Uterus (tissue), 2 donors: ENCODE measurements at regions not wholly inside any gene's neighbourhood (a gene's known extent, or its start where the extent isn't known, plus 50 kb on each side); places are given as distances from the start of the nearest gene placed in this dataset.

Experiments used
- POLR2A ChIP-seq, 2 donors: fragments of 450-650 bp; IDR thresholded peaks; one replicate each; pipeline ENCODE4 v1.6.1; 2016; ENCODE audit warnings: antibody characterized with exemption in 2 of 2, mild to moderate bottlenecking in 1 of 2, moderate library complexity in 1 of 2
- TF ChIP-seq, protein P1 (sequence below), 4 experiments: fragments of 200-600 bp in 2 of 4; fragments of 450-650 bp in 2 of 4; sonication (generic) in 2 of 4; IDR thresholded peaks; one replicate each; pipeline ENCODE4 v1.5.1; 2016 to 2019; ENCODE audit warnings: antibody characterized with exemption in 4 of 4, mild to moderate bottlenecking in 2 of 4, moderate library complexity in 1 of 4

DNA sequence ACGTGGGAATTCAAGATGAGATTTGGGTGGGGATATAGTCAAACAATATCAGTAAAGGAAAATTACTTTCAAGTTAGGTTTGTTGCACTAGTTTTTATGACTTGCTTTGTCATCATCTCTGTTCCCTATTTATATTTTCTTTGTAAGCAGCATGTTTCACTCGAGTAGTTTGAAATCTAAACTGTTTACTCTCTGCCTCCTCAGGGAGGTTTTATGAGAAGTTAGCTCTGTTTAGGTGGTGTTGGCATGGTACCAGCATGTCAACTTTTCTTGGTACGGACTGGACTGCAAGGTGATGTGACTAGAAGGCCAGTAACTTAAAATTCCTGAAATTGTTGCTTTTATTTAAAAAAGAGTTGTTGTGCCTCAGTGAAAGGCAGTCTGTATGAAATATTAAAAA is 59.2 kb upstream of the MTPN start:
- TF ChIP-seq, protein P1, sequence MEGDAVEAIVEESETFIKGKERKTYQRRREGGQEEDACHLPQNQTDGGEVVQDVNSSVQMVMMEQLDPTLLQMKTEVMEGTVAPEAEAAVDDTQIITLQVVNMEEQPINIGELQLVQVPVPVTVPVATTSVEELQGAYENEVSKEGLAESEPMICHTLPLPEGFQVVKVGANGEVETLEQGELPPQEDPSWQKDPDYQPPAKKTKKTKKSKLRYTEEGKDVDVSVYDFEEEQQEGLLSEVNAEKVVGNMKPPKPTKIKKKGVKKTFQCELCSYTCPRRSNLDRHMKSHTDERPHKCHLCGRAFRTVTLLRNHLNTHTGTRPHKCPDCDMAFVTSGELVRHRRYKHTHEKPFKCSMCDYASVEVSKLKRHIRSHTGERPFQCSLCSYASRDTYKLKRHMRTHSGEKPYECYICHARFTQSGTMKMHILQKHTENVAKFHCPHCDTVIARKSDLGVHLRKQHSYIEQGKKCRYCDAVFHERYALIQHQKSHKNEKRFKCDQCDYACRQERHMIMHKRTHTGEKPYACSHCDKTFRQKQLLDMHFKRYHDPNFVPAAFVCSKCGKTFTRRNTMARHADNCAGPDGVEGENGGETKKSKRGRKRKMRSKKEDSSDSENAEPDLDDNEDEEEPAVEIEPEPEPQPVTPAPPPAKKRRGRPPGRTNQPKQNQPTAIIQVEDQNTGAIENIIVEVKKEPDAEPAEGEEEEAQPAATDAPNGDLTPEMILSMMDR (IDR thresholded peaks at IDR 0.05): no peak
- no peak for TF ChIP-seq POLR2A (IDR thresholded peaks at IDR 0.05)
